Lower lobe of right lung (tissue), 2 donors: ENCODE measurements at regions not wholly inside any gene's neighbourhood (a gene's known extent, or its start where the extent isn't known, plus 50 kb on each side); places are given as distances from the start of the nearest gene placed in this dataset.
"Not testable (repeated sequence)": the region's sequence is repeated elsewhere in the genome, so short reads cannot be mapped to it uniquely, and the experiment has no call there.

Experiments used
- ATAC-seq, 2 donors: fragments of 200-7000 bp; cut with Tn5 transposase; one replicate each; pipeline ENCODE4 v1.9.1; 2020 to 2022; ENCODE audit warnings: mild to moderate bottlenecking in 2 of 2, moderate library complexity in 2 of 2
- DNase-seq: peaks from one replicate; pipeline ENCODE4 v3.0.0-alpha.2; 2020
- H3K27ac ChIP-seq: fragments of 200-600 bp; one replicate; pipeline ENCODE4 v1.8.0; 2022
- H3K27me3 ChIP-seq: fragments of 200-600 bp; one replicate; pipeline ENCODE4 v1.8.0; 2022; ENCODE audit warnings: low read depth
- H3K36me3 ChIP-seq: fragments of 200-600 bp; one replicate; pipeline ENCODE4 v1.8.0; 2022; ENCODE audit warnings: mild to moderate bottlenecking
- H3K4me1 ChIP-seq: fragments of 200-600 bp; one replicate; pipeline ENCODE4 v1.8.0; 2022
- H3K4me3 ChIP-seq: fragments of 200-600 bp; one replicate; pipeline ENCODE4 v1.8.0; 2022; ENCODE audit warnings: mild to moderate bottlenecking
- H3K9me3 ChIP-seq: fragments of 200-600 bp; one replicate; pipeline ENCODE4 v1.8.0; 2022
- intact Hi-C: fragments of 100-400 bp; cut with DNase I; formaldehyde crosslinking; loops from one replicate; pipeline ENCODE4 v1.11.0; 2022
- TF ChIP-seq, protein P1 (sequence below): fragments of 200-600 bp; IDR thresholded peaks from one replicate; pipeline ENCODE4 v1.8.0; 2022; ENCODE audit warnings: antibody characterized with exemption, mild to moderate bottlenecking
- donor health status: DM: no; HTN: yes; CAD: no; lungs with severe emphysema.

DNA sequence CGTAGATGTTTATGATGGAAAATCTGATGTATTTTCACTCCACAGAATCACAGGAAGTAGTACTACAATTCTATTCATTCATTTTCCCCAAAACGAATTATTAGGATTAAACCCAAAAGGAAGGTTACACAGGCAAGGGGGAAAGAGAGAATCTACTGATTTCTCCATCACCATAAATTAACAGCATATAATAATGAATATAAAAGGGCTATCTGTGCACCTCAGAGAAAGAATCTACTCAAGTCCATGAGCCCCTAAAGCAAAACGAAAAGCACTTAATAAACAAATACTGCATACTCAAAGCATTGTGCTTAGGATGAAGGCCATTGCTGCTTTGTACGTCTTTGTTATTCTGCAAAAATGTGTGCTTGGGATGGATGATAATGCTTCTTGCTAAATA is 740.5 kb upstream of the SEMA6A start:
- ATAC-seq, result no peak
- DNase-seq, result no peak
- no peak overlapping the region for H3K27ac ChIP-seq
- no peaks in the 10 kb centered on the region for H3K4me1 ChIP-seq
- H3K4me3 ChIP-seq, result no peak overlapping the region
- no peaks in the 10 kb centered on the region for H3K36me3 ChIP-seq
- TF ChIP-seq, protein P1, sequence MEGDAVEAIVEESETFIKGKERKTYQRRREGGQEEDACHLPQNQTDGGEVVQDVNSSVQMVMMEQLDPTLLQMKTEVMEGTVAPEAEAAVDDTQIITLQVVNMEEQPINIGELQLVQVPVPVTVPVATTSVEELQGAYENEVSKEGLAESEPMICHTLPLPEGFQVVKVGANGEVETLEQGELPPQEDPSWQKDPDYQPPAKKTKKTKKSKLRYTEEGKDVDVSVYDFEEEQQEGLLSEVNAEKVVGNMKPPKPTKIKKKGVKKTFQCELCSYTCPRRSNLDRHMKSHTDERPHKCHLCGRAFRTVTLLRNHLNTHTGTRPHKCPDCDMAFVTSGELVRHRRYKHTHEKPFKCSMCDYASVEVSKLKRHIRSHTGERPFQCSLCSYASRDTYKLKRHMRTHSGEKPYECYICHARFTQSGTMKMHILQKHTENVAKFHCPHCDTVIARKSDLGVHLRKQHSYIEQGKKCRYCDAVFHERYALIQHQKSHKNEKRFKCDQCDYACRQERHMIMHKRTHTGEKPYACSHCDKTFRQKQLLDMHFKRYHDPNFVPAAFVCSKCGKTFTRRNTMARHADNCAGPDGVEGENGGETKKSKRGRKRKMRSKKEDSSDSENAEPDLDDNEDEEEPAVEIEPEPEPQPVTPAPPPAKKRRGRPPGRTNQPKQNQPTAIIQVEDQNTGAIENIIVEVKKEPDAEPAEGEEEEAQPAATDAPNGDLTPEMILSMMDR, result no peak
- intact Hi-C loops, result no loop called here
- H3K27me3 ChIP-seq, result no peaks in the 10 kb centered on the region
- H3K9me3 ChIP-seq, result no peaks in the 10 kb centered on the region

DNA sequence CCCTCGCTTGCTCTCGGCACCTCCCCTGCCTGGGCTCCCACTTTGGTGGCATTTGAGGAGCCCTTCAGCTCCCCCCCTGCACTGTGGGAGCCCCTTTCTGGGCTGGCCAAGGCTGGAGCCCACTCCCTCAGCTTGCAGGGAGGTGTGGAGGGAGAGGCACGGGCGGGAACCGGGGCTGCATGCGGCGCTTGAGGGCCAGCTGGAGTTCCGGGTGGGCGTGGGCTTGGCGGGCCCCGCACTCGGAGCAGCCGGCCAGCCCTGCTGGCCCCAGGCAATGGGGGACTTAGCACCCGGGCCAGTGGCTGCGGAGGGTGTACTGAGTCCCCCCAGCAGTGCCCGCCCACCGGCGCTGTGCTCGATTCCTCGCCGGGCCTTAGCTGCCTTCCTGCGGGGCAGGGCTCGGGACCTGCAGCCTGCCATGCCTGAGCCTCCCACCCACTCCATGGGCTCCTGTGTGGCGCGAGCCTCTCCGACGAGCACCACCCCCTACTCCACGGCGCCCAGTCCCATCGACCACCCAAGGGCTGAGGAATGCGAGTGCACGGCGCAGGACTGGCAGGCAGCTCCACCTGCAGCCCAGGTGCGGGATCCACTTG is 730.0 kb upstream of the SEMA6A start:
- H3K27ac ChIP-seq, H3K4me3 ChIP-seq, ATAC-seq, H3K27me3 ChIP-seq, intact Hi-C loops, H3K9me3 ChIP-seq, DNase-seq, H3K36me3 ChIP-seq, H3K4me1 ChIP-seq: not testable (repeated sequence)

DNA sequence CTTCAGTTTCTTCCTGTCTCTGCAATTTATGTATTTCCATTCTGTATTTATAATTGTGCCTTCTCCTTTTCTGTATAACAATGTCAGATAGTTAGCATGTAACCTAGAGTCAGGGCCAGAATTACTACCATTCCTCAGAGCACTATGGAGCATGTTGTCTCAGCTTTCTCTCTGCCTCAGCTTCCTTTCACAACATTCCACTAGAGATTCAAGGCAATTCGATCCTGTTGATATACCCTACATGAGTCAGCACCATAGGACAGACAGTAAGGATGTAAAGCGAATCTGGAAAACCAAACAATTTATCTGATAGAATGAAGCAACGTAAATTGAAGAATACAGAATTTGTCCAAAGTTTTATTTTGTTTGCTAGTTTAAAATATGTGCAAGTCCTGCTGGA is 728.3 kb upstream of the SEMA6A start:
- Histone ChIP-seq H3K9me3 (no peaks in the 10 kb centered on the region), H3K4me1 (no peaks in the 10 kb centered on the region), H3K27ac (no peak overlapping the region), H3K27me3 (no peaks in the 10 kb centered on the region), H3K36me3 (no peaks in the 10 kb centered on the region), H3K4me3 (no peak overlapping the region)
- TF ChIP-seq, protein P1, result no peak
- intact Hi-C loops, result no loop called here
- DNase-seq (no peak), ATAC-seq (no peak)

DNA sequence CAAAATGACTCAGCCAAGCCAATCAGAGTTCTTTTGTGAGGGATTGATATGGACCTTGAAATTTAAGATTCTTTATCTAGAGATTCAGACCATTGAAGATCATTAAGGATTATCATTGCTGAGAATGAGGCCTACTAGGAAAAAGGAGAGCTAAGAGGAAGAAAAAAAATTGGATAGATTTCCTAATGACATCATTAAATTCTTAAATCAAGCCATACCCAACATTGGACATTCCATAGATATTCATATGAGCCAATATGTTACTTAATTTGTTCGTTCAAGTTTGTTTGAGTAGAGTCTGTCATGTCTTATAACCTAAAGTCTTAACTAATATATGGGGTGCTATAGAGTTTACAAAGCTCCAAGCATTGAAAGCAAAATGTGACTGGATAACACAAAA is 727.9 kb upstream of the SEMA6A start:
- no peaks in the 10 kb centered on the region for H3K9me3 ChIP-seq
- H3K4me1 ChIP-seq, result no peaks in the 10 kb centered on the region
- H3K27ac ChIP-seq, result no peak overlapping the region
- H3K27me3 ChIP-seq, result no peaks in the 10 kb centered on the region
- H3K4me3 ChIP-seq, result no peak overlapping the region
- no peaks in the 10 kb centered on the region for H3K36me3 ChIP-seq
- DNase-seq (no peak), ATAC-seq (no peak)
- intact Hi-C loops, result no loop called here
- TF ChIP-seq, protein P1, result no peak

DNA sequence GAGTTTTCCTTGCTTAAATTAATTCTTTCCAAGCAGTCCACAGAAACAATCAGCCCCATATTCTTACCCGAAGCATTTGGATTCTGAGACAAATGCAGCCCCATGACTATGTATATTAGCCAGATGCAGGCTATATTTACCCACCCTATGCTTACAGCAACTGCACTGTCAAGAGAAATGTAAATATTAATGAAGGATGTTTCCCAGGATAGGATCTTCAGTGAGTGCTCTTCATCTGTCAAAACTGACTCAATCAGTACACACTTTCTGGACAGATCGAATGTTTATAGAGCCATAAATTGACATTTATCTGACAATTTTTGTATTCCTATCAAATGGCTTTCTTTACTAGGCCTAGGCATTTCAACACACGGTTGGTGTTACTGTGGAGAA is 725.3 kb upstream of the SEMA6A start:
- intact Hi-C loops, result no loop called here
- H3K4me3 ChIP-seq, result no peak overlapping the region
- ATAC-seq (no peak), DNase-seq (no peak)
- H3K9me3 ChIP-seq, result no peaks in the 10 kb centered on the region
- no peaks in the 10 kb centered on the region for H3K4me1 ChIP-seq
- no peaks in the 10 kb centered on the region for H3K27me3 ChIP-seq
- TF ChIP-seq, protein P1, result no peak
- H3K27ac ChIP-seq, result no peak overlapping the region
- no peaks in the 10 kb centered on the region for H3K36me3 ChIP-seq

DNA sequence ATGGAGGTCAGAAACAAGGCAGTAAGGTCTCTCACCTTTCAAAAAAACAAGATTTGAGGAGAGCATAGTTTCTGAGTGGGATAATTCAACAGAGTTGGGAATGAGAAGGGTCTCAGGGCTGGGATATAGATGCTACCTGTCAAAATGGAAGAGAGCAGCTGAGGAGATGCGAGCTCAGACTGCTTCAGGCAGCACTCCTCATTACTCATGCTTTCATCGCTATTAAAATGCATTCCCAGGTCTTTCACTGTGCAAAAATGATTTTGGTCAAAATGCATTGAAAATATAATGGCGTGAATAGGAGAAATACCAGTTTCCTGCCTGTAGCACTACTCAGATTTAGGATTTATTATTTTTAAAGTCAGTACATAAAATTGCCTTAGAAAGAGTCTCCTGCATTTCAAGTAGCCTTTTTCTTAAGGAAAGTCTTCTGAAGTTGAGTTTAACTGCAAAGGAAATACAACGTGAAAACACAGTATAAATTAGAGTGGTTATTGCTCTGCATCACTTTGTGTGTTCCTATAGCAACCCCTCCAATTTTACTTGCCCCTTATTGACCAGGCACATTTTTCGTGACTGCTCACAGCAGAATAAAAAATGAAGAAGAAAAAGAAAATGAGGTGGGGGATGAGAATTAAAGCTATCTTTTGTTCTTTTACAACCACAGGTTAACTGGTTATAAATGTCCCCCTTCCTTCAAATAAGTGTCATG is 724.8 kb upstream of the SEMA6A start:
- H3K27me3 ChIP-seq, result no peaks in the 10 kb centered on the region
- ATAC-seq (no peak), DNase-seq (no peak)
- H3K9me3 ChIP-seq, result no peaks in the 10 kb centered on the region
- TF ChIP-seq, protein P1, result no peak
- no peaks in the 10 kb centered on the region for H3K4me1 ChIP-seq
- H3K27ac ChIP-seq, result no peak overlapping the region
- H3K36me3 ChIP-seq, result no peaks in the 10 kb centered on the region
- H3K4me3 ChIP-seq, result no peak overlapping the region
- intact Hi-C loops, result no loop called here
